Thyroid gland (tissue), 4 donors: ENCODE measurements at regions not wholly inside any gene's neighbourhood (a gene's known extent, or its start where the extent isn't known, plus 50 kb on each side); places are given as distances from the start of the nearest gene placed in this dataset.

Experiments used
- DNase-seq, 2 donors: peaks; one replicate each; pipeline ENCODE4 v3.0.0-alpha.2; 2019
- H3K27ac ChIP-seq, 3 donors: fragments of 200-600 bp; sonication (generic); 1 replicate in 2 of 3; 2 replicates in 1 of 3; pipeline ENCODE4 v1.5.1; 2016 to 2019; ENCODE audit warnings: mild to moderate bottlenecking in 1 of 3, moderate library complexity in 1 of 3
- H3K27me3 ChIP-seq: fragments of 200-600 bp; sonication (generic); one replicate; pipeline ENCODE4 v1.5.1; 2019
- H3K36me3 ChIP-seq, 2 donors: fragments of 200-600 bp; sonication (generic); one replicate each; pipeline ENCODE4 v1.5.1; 2016 to 2019
- H3K4me1 ChIP-seq, 2 donors: fragments of 200-600 bp; sonication (generic); one replicate each; pipeline ENCODE4 v1.5.1; 2017 to 2019
- H3K4me3 ChIP-seq, 3 donors: fragments of 200-600 bp; sonication (generic); replicated peaks in 1 of 3; 1 replicate in 2 of 3; 2 replicates in 1 of 3; pipeline ENCODE4 v1.5.1; 2016; ENCODE audit warnings: mild to moderate bottlenecking in 1 of 3
- H3K9me3 ChIP-seq: fragments of 200-600 bp; sonication (generic); one replicate; pipeline ENCODE4 v1.5.1; 2017
- POLR2A ChIP-seq, 2 donors: fragments of 450-650 bp; IDR thresholded peaks; one replicate each; pipeline ENCODE4 v1.6.1; 2017; ENCODE audit warnings: antibody characterized with exemption in 2 of 2, mild to moderate bottlenecking in 2 of 2, moderate library complexity in 1 of 2
- WGBS, 2 donors: methylation state at CpG; one replicate each; pipeline ENCODE4 v1.1.5; 2017; 5-methylcytosine and 5-hydroxymethylcytosine counted together
- intact Hi-C: fragments of 100-400 bp; cut with DNase I; formaldehyde crosslinking; loops from one replicate; pipeline ENCODE4 v1.15.1; 2023
- TF ChIP-seq, protein P1 (sequence below), 6 experiments: fragments of 200-600 bp in 3 of 6; fragments of 450-650 bp in 3 of 6; sonication (generic) in 3 of 6; IDR thresholded peaks; one replicate each; pipeline ENCODE4 v1.5.1; 2016 to 2019; ENCODE audit warnings: antibody characterized with exemption in 6 of 6, mild to moderate bottlenecking in 2 of 6, inconsistent platforms in 1 of 6, moderate library complexity in 1 of 6

DNA sequence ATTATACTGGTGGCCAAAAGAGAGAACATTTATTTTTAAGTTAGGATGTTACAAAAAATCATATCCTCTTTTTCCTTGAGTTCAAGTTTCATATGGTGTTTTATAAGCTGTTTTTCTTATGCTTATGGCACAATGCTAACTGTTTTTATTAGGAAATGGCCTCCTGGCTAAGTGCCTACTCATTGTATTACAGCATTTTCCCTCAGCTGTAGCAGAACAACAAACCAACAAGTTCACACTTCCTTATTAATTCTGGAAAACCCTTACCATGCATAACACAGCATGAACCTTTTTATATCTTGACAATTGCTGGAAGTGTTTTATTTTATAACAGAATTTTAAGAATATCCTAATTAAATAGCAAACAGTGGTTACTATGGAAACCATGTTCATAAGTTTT lies 165.8 kb downstream of the GASK1B start:
- no peaks in the 10 kb centered on the region for H3K36me3 ChIP-seq
- no peaks in the 10 kb centered on the region for H3K27me3 ChIP-seq
- peaks cover 0 to 11% of the 10 kb centered on the region in 2 donors for H3K4me1 ChIP-seq
- no peak for DNase-seq
- no peak overlapping the region for H3K4me3 ChIP-seq
- no peaks in the 10 kb centered on the region for H3K9me3 ChIP-seq
- intact Hi-C loops = no loop called here
- TF ChIP-seq POLR2A (IDR thresholded peaks at IDR 0.05) = no peak
- TF ChIP-seq, protein P1, sequence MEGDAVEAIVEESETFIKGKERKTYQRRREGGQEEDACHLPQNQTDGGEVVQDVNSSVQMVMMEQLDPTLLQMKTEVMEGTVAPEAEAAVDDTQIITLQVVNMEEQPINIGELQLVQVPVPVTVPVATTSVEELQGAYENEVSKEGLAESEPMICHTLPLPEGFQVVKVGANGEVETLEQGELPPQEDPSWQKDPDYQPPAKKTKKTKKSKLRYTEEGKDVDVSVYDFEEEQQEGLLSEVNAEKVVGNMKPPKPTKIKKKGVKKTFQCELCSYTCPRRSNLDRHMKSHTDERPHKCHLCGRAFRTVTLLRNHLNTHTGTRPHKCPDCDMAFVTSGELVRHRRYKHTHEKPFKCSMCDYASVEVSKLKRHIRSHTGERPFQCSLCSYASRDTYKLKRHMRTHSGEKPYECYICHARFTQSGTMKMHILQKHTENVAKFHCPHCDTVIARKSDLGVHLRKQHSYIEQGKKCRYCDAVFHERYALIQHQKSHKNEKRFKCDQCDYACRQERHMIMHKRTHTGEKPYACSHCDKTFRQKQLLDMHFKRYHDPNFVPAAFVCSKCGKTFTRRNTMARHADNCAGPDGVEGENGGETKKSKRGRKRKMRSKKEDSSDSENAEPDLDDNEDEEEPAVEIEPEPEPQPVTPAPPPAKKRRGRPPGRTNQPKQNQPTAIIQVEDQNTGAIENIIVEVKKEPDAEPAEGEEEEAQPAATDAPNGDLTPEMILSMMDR (IDR thresholded peaks at IDR 0.05) = no peak
- peak overlapping the region in 1 of 3 donors; percentile 45 for H3K27ac ChIP-seq

DNA sequence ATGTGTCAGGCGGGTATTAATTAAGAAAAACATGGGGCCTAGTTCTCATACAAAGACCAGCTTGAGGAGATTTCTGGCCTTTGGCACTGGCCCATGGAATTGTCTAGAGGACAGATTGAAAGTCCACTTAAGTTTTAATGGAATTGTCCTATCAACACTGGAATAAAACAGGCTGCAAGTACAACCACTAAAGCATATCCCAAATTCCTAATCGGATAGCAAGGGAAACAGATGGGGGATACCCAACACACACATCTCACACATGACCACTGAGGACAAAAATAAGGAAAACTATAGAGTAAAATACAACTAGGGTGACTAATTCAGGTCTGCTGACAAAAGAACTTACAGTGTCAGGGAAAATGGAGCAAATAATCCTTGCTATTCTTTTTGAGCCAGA lies 167.8 kb downstream of the GASK1B start:
- H3K4me1 ChIP-seq = peaks cover 0 to 11% of the 10 kb centered on the region in 2 donors
- DNase-seq = no peak
- H3K27me3 ChIP-seq = no peaks in the 10 kb centered on the region
- intact Hi-C loops = no loop called here
- no peak for TF ChIP-seq POLR2A (IDR thresholded peaks at IDR 0.05)
- TF ChIP-seq, protein P1 (IDR thresholded peaks at IDR 0.05) = no peak
- H3K9me3 ChIP-seq = no peaks in the 10 kb centered on the region
- H3K4me3 ChIP-seq = no peak overlapping the region
- no peaks in the 10 kb centered on the region for H3K36me3 ChIP-seq
- WGBS, 2 donors = 89 to 90% methylated on average over 2 of the region's 2 CpGs
- H3K27ac ChIP-seq = no peak overlapping the region

DNA sequence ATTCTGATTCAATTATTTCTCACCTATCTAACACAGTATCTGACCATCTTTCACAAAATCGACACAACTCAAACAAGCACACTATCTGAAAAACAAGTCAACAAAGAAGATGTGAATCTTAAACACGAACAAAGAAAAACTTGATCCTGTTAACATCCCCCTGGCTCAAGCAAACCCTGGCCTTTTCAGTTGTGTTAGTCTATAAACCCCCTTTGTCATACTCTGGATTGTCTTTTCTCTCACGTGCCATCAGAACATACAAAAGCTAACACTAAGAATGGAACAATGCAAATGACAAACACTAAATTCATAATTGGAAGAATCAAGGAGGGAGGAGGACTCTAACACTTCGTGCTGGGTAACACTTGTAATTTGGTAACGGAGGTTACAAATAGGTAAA lies 168.7 kb downstream of the GASK1B start:
- 71 to 77% methylated on average over 5 of the region's 5 CpGs for WGBS, 2 donors
- Histone ChIP-seq H3K9me3 (no peaks in the 10 kb centered on the region), H3K36me3 (no peaks in the 10 kb centered on the region), H3K27ac (no peak overlapping the region), H3K27me3 (no peaks in the 10 kb centered on the region), H3K4me3 (no peak overlapping the region), H3K4me1 (peaks cover 0 to 11% of the 10 kb centered on the region in 2 donors)
- DNase-seq = no peak
- intact Hi-C loops = no loop called here
- TF ChIP-seq, protein P1 (IDR thresholded peaks at IDR 0.05) = no peak
- no peak for TF ChIP-seq POLR2A (IDR thresholded peaks at IDR 0.05)

DNA sequence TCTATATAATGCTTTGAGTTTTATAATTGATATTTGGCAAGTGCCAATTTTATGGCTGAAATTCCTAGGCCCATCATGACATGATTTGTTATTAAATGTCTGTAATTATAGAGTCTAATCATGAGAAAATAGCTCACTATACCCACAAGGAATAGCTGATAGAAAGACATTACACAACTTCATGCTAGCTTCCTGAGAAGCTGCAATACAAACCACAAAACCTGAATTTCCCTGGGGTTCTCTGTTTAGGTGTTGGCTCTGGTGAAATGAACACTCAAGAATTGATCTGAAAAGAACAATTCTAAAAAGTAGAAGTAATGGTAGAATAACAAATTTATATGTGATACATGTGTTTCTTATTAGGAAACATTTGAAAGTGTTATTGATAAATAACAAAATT lies 169.6 kb downstream of the GASK1B start:
- no peaks in the 10 kb centered on the region for H3K9me3 ChIP-seq
- intact Hi-C loops = no loop called here
- H3K4me3 ChIP-seq = no peak overlapping the region
- no peak for DNase-seq
- no peaks in the 10 kb centered on the region for H3K27me3 ChIP-seq
- H3K36me3 ChIP-seq = no peaks in the 10 kb centered on the region
- peaks cover 0 to 11% of the 10 kb centered on the region in 2 donors for H3K4me1 ChIP-seq
- no peak overlapping the region for H3K27ac ChIP-seq
- TF ChIP-seq, protein P1 (IDR thresholded peaks at IDR 0.05) = no peak
- no peak for TF ChIP-seq POLR2A (IDR thresholded peaks at IDR 0.05)

DNA sequence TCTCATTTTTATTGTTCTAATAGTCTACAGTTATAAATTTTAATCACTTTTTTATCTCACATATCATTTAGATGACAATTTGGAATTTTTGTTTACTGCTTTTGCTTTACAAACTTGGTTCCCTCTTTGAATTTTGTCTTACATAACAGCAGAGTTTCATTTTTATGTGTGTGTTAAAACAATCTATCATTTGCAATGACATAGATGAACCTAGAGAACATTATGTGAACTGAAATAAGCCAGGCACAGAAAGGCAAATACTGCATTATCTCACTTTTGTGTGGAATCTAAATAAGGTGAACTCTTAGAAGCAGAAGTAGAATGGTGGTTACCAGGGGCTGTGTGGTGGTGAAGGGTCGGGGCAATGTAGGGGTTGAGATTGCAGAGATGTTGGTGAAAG lies 170.7 kb downstream of the GASK1B start:
- peaks cover 0 to 11% of the 10 kb centered on the region in 2 donors for H3K4me1 ChIP-seq
- intact Hi-C loops = no loop called here

More for the DNA sequence above, 170.7 kb downstream of the GASK1B start:
- Histone ChIP-seq H3K27ac (no peak overlapping the region), H3K27me3 (no peaks in the 10 kb centered on the region), H3K36me3 (no peaks in the 10 kb centered on the region), H3K4me3 (no peak overlapping the region), H3K9me3 (no peaks in the 10 kb centered on the region)
- 80 to 96% methylated on average over 1 of the region's 1 CpG for WGBS, 2 donors
- TF ChIP-seq, protein P1 (IDR thresholded peaks at IDR 0.05) = no peak
- TF ChIP-seq POLR2A (IDR thresholded peaks at IDR 0.05) = no peak
- no peak for DNase-seq
